ENCODE measurements at regions not wholly inside any gene's neighbourhood (a gene's known extent, or its start where the extent isn't known, plus 50 kb on each side); places are given as distances from the start of the nearest gene placed in this dataset.

DNA sequence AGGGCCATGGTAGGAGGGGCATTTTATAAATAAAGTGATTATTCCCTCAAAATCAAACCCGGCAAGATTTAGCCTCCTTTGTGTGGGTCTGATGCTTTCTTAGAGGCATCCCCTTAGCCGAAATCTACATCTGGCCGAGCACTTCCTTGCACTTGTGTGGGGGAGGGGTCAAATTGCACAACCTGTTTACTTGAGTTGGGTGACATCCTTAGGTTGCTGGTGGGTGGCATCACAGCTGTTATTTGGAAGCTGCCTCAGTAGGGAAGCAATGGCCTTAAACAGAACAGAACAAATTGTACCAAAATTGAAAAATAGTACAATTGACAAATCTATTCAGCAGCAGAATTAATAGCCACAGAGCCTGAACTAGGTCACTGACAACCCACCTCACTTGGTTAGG is 546.1 kb downstream of the SNAPC1 start:
- no peak for FAIRE-seq

DNA sequence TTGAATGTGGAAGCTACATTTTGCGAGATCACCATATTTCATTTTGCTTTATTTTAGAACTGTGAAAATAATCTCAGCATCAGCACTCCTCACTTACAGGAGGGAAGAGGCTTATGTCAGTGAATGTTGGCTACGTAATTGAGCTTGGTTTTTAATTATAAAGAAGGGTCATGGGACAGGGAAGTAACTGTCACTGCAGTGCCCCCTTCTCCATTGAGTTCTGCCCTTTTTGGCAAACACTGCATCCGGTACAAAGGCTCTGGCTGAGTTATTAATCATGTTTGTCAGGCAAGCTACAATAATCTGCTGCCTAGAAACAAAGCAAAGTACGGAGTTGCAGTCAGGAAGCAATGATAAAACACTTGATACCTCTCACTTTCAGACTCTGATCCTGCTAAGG is 546.7 kb downstream of the SNAPC1 start:
- no peak for FAIRE-seq

DNA sequence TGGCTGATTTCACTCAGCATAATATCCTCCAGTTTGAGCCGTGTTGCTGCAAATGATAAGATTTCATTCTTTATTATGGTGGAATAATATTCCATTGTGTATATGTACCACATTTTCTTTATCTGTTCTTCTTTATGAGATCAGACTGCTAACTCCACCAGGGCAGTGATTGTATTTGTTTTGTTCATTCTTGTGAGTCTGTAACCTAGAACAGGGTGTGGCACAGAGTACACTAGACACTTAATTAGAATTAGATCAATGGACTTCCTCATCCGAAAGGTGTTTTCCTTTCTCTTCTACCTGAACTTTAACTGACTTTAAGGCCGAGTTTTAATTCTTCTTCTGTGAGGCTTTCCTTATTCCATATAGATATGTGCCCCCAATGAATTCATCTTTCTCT is 551.0 kb downstream of the SNAPC1 start:
- no peak for FAIRE-seq

GRCh38 chr14:62314221-62314620 is 552.0 kb downstream of the SNAPC1 start:
- no peak for FAIRE-seq

DNA sequence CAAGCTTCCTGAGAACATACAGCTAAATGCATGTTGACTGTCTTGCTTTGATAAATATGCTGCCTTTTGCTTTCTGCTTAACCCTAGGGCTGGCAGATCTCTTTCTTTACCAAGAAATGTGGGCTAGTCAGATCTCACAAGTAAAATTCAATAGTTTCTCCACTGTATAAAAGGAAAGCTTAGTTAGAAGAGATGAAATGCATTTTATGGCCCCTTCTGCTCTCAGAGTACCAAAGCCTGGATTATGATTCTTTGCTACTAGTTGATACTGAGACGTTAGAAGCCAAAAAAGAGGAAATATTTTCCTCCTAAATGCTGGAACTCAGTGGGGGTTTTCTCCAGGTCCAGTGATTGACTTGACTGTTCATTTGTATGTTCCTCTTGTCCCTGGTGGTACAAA is 552.7 kb downstream of the SNAPC1 start:
- no peak for FAIRE-seq

DNA sequence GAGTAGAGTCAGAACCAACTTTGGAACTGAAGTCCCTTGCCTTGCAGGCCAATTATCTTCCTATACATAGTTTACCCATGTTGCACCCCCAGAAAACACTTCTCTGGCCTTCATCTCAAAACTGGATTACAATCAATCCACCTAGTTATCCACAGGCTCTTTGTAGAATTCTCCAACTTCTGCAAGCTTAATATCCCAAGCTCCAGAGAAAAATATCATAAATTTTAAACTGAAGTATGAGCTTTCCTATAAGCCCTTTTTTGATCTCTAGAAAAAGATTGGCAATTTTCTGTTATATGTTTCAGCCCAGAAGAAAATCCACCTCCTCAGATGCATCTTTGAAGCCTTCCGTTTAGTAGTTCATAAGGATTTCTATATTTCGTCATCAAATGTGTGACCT is 553.4 kb downstream of the SNAPC1 start:
- no peak for FAIRE-seq

- no peak for FAIRE-seq
Measured at GRCh38 chr14:62322216-62322615, 560.0 kb downstream of the SNAPC1 start.

GRCh38 chr14:62329427-62329826 is 567.2 kb downstream of the SNAPC1 start:
- FAIRE-seq: no peak

- FAIRE-seq: no peak
Measured at GRCh38 chr14:62347562-62348011, 585.4 kb downstream of the SNAPC1 start.

GRCh38 chr14:62357362-62357761 is 595.1 kb downstream of the SNAPC1 start:
- FAIRE-seq: no peak

- FAIRE-seq: no peak
Measured at GRCh38 chr14:62364161-62364560, 601.9 kb downstream of the SNAPC1 start.

- no peak for FAIRE-seq
Measured at GRCh38 chr14:62364800-62365280, 602.6 kb downstream of the SNAPC1 start.

DNA sequence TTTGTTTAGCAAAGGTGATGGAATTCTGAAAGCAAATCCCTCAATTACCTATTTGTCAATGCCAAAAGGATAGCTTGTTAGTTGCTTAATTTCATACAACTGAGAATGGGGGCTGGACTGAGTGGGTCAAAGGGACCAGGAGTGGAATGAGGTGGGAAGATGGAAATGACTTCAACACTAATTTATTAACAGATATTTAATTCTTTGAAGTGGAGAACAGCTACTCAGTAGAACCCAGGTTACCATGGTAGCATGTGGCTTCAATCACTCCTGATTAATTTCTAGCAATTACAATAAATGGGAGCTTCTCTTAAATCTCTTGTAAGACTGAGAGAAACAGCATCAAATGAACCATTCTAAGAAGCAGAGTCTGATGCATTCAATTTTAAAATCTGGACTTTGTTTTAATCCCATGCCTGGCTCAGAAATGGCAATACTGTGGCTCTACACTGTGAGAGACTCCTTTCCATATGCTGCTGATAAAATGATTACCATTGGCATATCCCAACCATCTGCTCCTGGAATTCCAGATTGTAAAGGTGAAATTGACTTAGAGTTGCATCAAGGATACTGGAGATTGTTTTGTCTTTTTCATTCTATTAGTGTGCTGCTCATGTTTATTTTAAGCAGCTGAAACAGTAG is 607.8 kb downstream of the SNAPC1 start:
- FAIRE-seq: no peak

- no peak for FAIRE-seq
Measured at GRCh38 chr14:62373944-62374343, 611.7 kb downstream of the SNAPC1 start.

DNA sequence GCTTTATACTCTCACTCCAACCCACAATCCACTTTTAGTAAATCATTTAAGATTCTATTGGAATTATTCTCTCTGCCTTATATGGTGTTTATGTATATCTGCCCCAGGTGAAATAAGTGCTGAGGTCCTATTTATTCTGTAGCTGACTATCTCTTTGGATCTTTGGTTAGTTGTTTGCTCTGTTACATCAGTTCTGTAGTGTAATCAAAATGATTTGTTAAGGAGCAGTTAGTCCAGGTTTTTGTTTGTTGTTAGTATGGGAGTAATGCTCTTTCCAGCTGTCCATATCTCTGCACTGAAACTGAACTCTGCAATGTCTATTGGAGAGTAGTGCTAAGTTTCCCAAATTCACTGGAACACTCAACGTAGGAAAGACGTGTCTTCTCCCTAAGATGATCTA is 615.8 kb downstream of the SNAPC1 start:
- FAIRE-seq: no peak

DNA sequence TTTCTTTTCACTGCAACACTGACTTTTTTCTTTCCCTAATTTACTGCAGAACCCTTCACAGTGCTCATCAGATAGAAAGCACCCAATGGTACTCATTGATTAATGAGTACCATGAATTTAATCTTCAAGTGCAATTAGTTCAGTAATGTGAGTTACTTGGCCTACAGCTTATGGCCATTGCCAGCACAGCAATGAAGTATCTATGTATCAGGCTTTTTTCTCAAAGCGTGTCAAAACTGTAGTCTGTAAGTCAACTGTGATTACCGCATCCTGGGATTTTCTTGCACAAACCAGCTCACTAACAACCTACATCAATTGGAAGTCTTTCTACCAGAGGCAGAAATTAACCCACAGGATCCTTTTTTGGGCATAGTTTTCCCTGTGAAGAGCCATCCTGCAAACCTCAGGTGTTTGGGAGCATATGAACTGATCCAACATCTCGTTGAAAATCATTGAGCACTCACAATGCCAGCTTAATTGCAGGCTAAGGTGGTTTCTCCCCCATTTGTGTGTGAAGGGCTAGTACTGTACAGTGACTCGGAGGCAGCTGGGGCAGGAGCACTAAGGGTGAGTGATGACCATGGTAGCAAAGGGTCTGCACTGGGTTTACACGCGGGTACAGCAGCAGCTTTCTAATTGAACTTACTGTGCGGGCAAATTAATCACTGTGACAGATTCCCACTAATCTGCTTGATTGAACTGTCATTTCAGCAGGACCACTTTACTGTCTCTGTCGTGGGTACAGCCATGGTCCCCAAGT is 619.3 kb downstream of the SNAPC1 start:
- FAIRE-seq: no peak

DNA sequence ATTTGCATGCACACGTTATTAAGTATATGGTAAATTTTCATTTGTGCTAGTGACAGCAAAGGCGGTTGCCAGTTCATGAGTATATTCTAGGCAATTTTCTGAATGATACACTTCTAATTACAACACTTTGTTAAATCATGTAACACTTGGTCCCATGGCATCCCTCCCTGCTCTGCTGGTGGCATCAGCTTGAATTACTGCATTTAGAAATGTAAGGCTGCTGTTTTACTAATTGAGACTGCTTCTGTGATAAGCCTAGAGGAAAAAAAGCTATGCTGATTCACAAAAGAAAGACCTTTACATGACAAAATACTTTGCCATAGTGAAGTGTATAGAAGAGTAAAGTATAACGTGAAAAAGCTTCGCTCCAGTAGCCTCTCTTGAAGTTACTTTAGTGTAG is 636.1 kb downstream of the KCNH5 start:
- FAIRE-seq: no peak

- no peak for FAIRE-seq
Measured at GRCh38 chr14:62409626-62410300, 635.5 kb downstream of the KCNH5 start.

- FAIRE-seq: no peak
Measured at GRCh38 chr14:62420847-62421246, 624.4 kb downstream of the KCNH5 start.

GRCh38 chr14:62428429-62429203 is 616.6 kb downstream of the KCNH5 start:
- FAIRE-seq: no peak

DNA sequence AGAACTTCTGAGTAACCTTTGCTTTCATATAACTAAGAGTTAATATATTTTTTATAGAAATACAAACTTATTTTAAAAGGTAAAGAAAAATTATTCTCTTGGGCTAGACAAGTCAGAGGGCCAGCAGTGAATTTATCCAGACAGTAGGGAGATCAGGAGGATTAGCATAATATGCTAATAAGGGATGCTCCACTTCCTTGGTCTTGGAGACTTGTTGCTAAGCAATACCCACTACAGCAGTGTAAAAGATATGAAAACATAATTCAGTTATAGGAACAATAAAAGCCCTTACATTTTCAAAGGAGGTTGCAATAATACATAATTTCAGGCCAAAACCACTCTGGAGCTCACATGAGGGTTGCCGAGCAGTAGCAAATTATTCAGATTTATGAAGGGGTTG is 615.6 kb downstream of the KCNH5 start:
- no peak for FAIRE-seq

GRCh38 chr14:62431496-62431895 is 613.8 kb downstream of the KCNH5 start:
- FAIRE-seq: no peak

GRCh38 chr14:62432955-62433354 is 612.3 kb downstream of the KCNH5 start:
- FAIRE-seq: no peak
